ENCODE measurements at regions not wholly inside any gene's neighbourhood (a gene's known extent, or its start where the extent isn't known, plus 50 kb on each side); places are given as distances from the start of the nearest gene placed in this dataset.

GRCh38 chr1:115557715-115558114 lies 84.1 kb upstream of the VANGL1 start (continued):
- no peak for TF ChIP-seq SP5 (CRISPR knock-in tag; IDR thresholded peaks at IDR 0.05; ENCODE audit: borderline replicate concordance, low read depth)

- Histone ChIP-seq H3K27me3 (ENCODE audit: control insufficient read depth in 1 of 2, insufficient read depth in 2 of 2, low read length in 2 of 2) (no peaks in the 10 kb centered on the region), H3K4me1 (ENCODE audit: insufficient read depth, low read length) (no peaks in the 10 kb centered on the region), H3K36me3 (replicated peaks in 1 of 2; ENCODE audit: control insufficient read depth in 1 of 2, insufficient read depth in 2 of 2, low read length in 2 of 2) (no peaks in the 10 kb centered on the region), H3K9me3 (ENCODE audit: low read length) (no peaks in the 10 kb centered on the region), H4K20me1 (ENCODE audit: insufficient read depth, low read length) (no peaks in the 10 kb centered on the region), H3K27ac (ENCODE audit: extremely low read length, insufficient read depth, low read length) (no peak overlapping the region), H2AFZ (ENCODE audit: low read length) (no peak overlapping the region), H3K79me2 (ENCODE audit: insufficient read depth, low read length) (no peaks in the 10 kb centered on the region), H3K9ac (ENCODE audit: insufficient read depth, low read depth, low read length) (no peak overlapping the region), H3K4me2 (ENCODE audit: low read depth, low read length) (no peak overlapping the region), H3K4me3 (replicated peaks in 1 of 3; ENCODE audit: insufficient read depth in 1 of 3, low read depth in 2 of 3, low read length in 3 of 3) (no peak overlapping the region)
- ChIA-PET CTCF (ENCODE audit: low intra/inter-chr PET ratio, low total read pairs) (no interaction called here), POLR2A (no interaction called here)
- DNase-seq (ENCODE audit: low spot score) (no peak), ATAC-seq (no peak), FAIRE-seq (no peak)
- intact Hi-C loops (cut with micrococcal nuclease; ENCODE audit: unreplicated experiment): no loop called here
- no TSS peak for BruUV-seq (replicated peaks)
- in situ Hi-C loops (cut with HindIII; ENCODE audit: extremely low pct_ligation_motif_present, low pct_unique_long_range_greater_than_20kb): no loop called here
- TF ChIP-seq TBP (CRISPR knock-in tag; IDR thresholded peaks at IDR 0.05) (no peak), ZNF121 (CRISPR knock-in tag; IDR thresholded peaks at IDR 0.05) (no peak), DNMT3B (CRISPR knock-in tag; conservative IDR thresholded peaks at IDR 0.05) (no peak)
- WGBS (ENCODE audit: low lambda C conversion rate): 0% methylated on average over 1 of the region's 1 CpG
Observed at GRCh38 chr1:115556236-115556635, 85.5 kb upstream of the VANGL1 start.

DNA sequence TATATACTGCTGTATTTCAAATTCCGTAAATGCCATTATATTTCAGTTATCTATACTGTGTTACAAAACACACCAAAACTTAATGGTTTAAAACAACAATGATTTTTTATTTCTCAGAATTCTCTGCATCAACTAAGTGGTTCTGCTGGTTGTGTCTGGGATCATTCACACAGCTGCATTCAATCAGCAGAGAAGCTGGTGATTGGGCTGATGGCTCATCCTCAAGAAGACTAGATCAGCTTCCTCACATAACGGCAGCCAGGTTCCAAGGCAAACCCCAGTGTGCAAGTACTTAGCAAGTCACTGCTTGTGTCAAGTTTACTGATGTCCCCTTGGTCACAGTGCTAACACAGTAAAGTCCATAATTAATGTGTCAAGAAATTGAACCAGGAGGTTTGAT lies 86.3 kb upstream of the VANGL1 start:
- BruUV-seq (replicated peaks): no TSS peak

More for the DNA sequence above, 86.3 kb upstream of the VANGL1 start:
- TF ChIP-seq DPF2 (CRISPR knock-in tag; IDR thresholded peaks at IDR 0.05; ENCODE audit: borderline replicate concordance, low read depth): no peak
- TF ChIP-seq EED (CRISPR knock-in tag; IDR thresholded peaks at IDR 0.05): no peak
- no peak for TF ChIP-seq ZNF766 (CRISPR knock-in tag; IDR thresholded peaks at IDR 0.05; ENCODE audit: borderline replicate concordance)
- TF ChIP-seq, protein P1, sequence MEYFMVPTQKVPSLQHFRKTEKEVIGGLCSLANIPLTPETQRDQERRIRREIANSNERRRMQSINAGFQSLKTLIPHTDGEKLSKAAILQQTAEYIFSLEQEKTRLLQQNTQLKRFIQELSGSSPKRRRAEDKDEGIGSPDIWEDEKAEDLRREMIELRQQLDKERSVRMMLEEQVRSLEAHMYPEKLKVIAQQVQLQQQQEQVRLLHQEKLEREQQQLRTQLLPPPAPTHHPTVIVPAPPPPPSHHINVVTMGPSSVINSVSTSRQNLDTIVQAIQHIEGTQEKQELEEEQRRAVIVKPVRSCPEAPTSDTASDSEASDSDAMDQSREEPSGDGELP (IDR thresholded peaks at IDR 0.05; ENCODE audit: borderline replicate concordance, low read depth): no peak
- no peak for TF ChIP-seq ZIK1 (CRISPR knock-in tag; IDR thresholded peaks at IDR 0.05; ENCODE audit: borderline replicate concordance, low read depth)
- no peak for TF ChIP-seq PBX3 (CRISPR knock-in tag; IDR thresholded peaks at IDR 0.05; ENCODE audit: borderline replicate concordance)
- ATAC-seq (no peak), FAIRE-seq (no peak), DNase-seq (ENCODE audit: low spot score) (no peak)
- Histone ChIP-seq H3K4me2 (ENCODE audit: low read depth, low read length) (no peak overlapping the region), H3K9ac (ENCODE audit: insufficient read depth, low read depth, low read length) (no peak overlapping the region), H3K36me3 (replicated peaks in 1 of 2; ENCODE audit: control insufficient read depth in 1 of 2, insufficient read depth in 2 of 2, low read length in 2 of 2) (no peaks in the 10 kb centered on the region), H3K4me3 (replicated peaks in 1 of 3; ENCODE audit: insufficient read depth in 1 of 3, low read depth in 2 of 3, low read length in 3 of 3) (no peak overlapping the region), H3K79me2 (ENCODE audit: insufficient read depth, low read length) (no peaks in the 10 kb centered on the region), H3K4me1 (ENCODE audit: insufficient read depth, low read length) (no peaks in the 10 kb centered on the region), H3K27ac (ENCODE audit: extremely low read length, insufficient read depth, low read length) (no peak overlapping the region), H3K27me3 (ENCODE audit: control insufficient read depth in 1 of 2, insufficient read depth in 2 of 2, low read length in 2 of 2) (no peaks in the 10 kb centered on the region), H3K9me3 (ENCODE audit: low read length) (no peaks in the 10 kb centered on the region), H4K20me1 (ENCODE audit: insufficient read depth, low read length) (no peaks in the 10 kb centered on the region), H2AFZ (ENCODE audit: low read length) (no peak overlapping the region)
- in situ Hi-C loops (cut with HindIII; ENCODE audit: extremely low pct_ligation_motif_present, low pct_unique_long_range_greater_than_20kb) (no loop called here), intact Hi-C loops (cut with micrococcal nuclease; ENCODE audit: unreplicated experiment) (no loop called here)
- 24% methylated on average over 2 of the region's 2 CpGs for WGBS (ENCODE audit: low lambda C conversion rate)
- ChIA-PET CTCF (ENCODE audit: low intra/inter-chr PET ratio, low total read pairs) (no interaction called here), POLR2A (no interaction called here)

Measured in HepG2 (cell line).